ENCODE measurements at regions not wholly inside any gene's neighbourhood (a gene's known extent, or its start where the extent isn't known, plus 50 kb on each side); places are given as distances from the start of the nearest gene placed in this dataset.

GRCh38 chr1:38244218-38244845 is 197.7 kb upstream of the POU3F1 start (continued):
- no peak for TF ChIP-seq FOXO4 (CRISPR knock-in tag; IDR thresholded peaks at IDR 0.05)
- TF ChIP-seq MTA2 (IDR thresholded peaks at IDR 0.05; ENCODE audit: low read depth): no peak
- no peak for TF ChIP-seq HMGN3 (IDR thresholded peaks at IDR 0.05; ENCODE audit: borderline replicate concordance, extremely low read depth, insufficient read length, low read depth, low read length)

- CTCF ChIA-PET (ENCODE audit: low intra/inter-chr PET ratio): no interaction called here
- Histone ChIP-seq H3K27me3 (ENCODE audit: control insufficient read depth in 2 of 2, insufficient read depth in 2 of 2, low read length in 2 of 2) (peaks cover 8 to 27% of the 10 kb centered on the region in 2 experiments; a peak in 4 of 5 replicates), H3K9ac (ENCODE audit: insufficient read depth in 1 of 2, low read depth in 2 of 2, low read length in 2 of 2) (no peak overlapping the region; a peak in 1 of 4 replicates), H3K4me3 (no peak overlapping the region), H3K36me3 (ENCODE audit: control insufficient read depth, insufficient read depth, low read length) (no peaks in the 10 kb centered on the region), H3K9me3 (replicated peaks; ENCODE audit: control insufficient read depth, insufficient read depth, low read depth, low read length) (no peaks in the 10 kb centered on the region), H3K79me2 (ENCODE audit: control insufficient read depth, insufficient read depth, low read length) (no peaks in the 10 kb centered on the region), H3K9me1 (ENCODE audit: control insufficient read depth, insufficient read depth, low read length) (no peaks in the 10 kb centered on the region), H4K20me1 (replicated peaks; ENCODE audit: control insufficient read depth, insufficient read depth, low read length) (peaks cover 3% of the 10 kb centered on the region), H3K27ac (ENCODE audit: extremely low read depth, low read depth, low read length) (no peak overlapping the region), H3K4me1 (replicated peaks in 1 of 2; ENCODE audit: control insufficient read depth in 2 of 2, insufficient read depth in 2 of 2, low read length in 2 of 2) (peaks cover 3 to 6% of the 10 kb centered on the region in 2 experiments; a peak in 3 of 5 replicates), H2AFZ (ENCODE audit: low read depth, low read length) (peak overlapping the region; percentile 87), H3K4me2 (ENCODE audit: insufficient read depth, low read length) (peak overlapping the region; percentile 51; the same call in 1 of the 2 replicates)
- WGBS (ENCODE audit: insufficient coverage, low coverage, missing lambda C conversion rate): 14% methylated on average over 6 of the region's 6 CpGs
- in situ Hi-C loops (cut with MboI) (no loop called here), intact Hi-C loops (cut with micrococcal nuclease) (no loop called here)
- no peak for FAIRE-seq
- BruUV-seq (replicated peaks): no TSS peak
- peak; percentile 79 for ATAC-seq
- DNase-seq (ENCODE audit: extremely low read depth in 1 of 4, low spot score in 3 of 4): peak; percentile 35 to 39 (median 38)
- POLR2A ChIA-PET: interaction anchor here (0.6 to 1.0 kb wide), 4 partner anchors 16 to 434 kb away, joined by 3 to 5 read pairs (median 4); no protein-coding TSS in a partner anchor
- TF ChIP-seq ZEB2 (IDR thresholded peaks at IDR 0.05) (no peak), CREM (IDR thresholded peaks at IDR 0.05; ENCODE audit: low read depth) (0 out of 2 replicates have a peak, but pooled peaks have one; percentile 16)
Observed at GRCh38 chr1:38243106-38243505, 196.5 kb upstream of the POU3F1 start.

Data from K562 (cell line).